Adrenal gland (tissue), 5 donors: ENCODE measurements at regions not wholly inside any gene's neighbourhood (a gene's known extent, or its start where the extent isn't known, plus 50 kb on each side); places are given as distances from the start of the nearest gene placed in this dataset.

Experiments used
- CTCF ChIP-seq, 6 experiments: fragments of 450-650 bp in 4 of 6; fragments of 200-600 bp in 2 of 6; sonication (generic) in 1 of 6; IDR thresholded peaks; 1 replicate in 5 of 6; 2 replicates in 1 of 6; pipeline versions ENCODE4 v1.5.1 to v1.8.0; 2016 to 2021; ENCODE audit warnings: antibody characterized with exemption in 6 of 6, mild to moderate bottlenecking in 2 of 6, moderate library complexity in 1 of 6
- POLR2A ChIP-seq, 2 donors: fragments of 450-650 bp; IDR thresholded peaks; one replicate each; pipeline ENCODE4 v1.6.1; 2017; ENCODE audit warnings: antibody characterized with exemption in 2 of 2, mild to moderate bottlenecking in 2 of 2, moderate library complexity in 1 of 2
- donor health status: DM: no; HTN: no; CAD: no.

- no peak for TF ChIP-seq POLR2A (IDR thresholded peaks at IDR 0.05)
- TF ChIP-seq CTCF (IDR thresholded peaks at IDR 0.05) = no peak
Observed at GRCh38 chrX:107565015-107565414, 63.3 kb upstream of the PRPS1 start.
